H1 (cell line): ENCODE measurements at regions not wholly inside any gene's neighbourhood (a gene's known extent, or its start where the extent isn't known, plus 50 kb on each side); places are given as distances from the start of the nearest gene placed in this dataset.

ENCODE experiments used
- CTCF ChIA-PET: fragments of 300-600 bp; sonication (Branson Sonifier 250); formaldehyde crosslinking; loops from one replicate; lab custom pipeline; 2021; ENCODE audit not compliant: partially characterized antibody; lab: Charles Lee
- POLR2A ChIA-PET: fragments of 300-600 bp; sonication (Branson Sonifier 250); formaldehyde crosslinking; loops from one replicate; lab custom pipeline; 2021; ENCODE audit warnings: inconsistent platforms; ENCODE audit not compliant: partially characterized antibody; lab: Charles Lee
- DNase-seq, 2 experiments: peaks; one replicate each; pipeline versions ENCODE4 v3.0.0 to v3.0.0-alpha.2; 2010 to 2022; ENCODE audit warnings: low spot score in 2 of 2, low read depth in 1 of 2, mixed read lengths in 1 of 2
- FAIRE-seq: peaks from 2 replicates; lab custom pipeline; 2011; peaks lifted over from hg19 to GRCh38; lab: Jason Lieb, UNC
- H2AFZ ChIP-seq: 2 replicates; pipeline ENCODE4 v1.8.1; 2012; ENCODE audit warnings: low read length, inconsistent platforms
- H2AK5ac ChIP-seq: 2 replicates; pipeline ENCODE4 v1.6.1; 2013; ENCODE audit warnings: low read depth, low read length
- H2BK120ac ChIP-seq: replicated peaks from 2 replicates; pipeline ENCODE3; 2013; ENCODE audit warnings: low read depth, low read length, inconsistent platforms
- H2BK12ac ChIP-seq: 2 replicates; pipeline ENCODE4 v1.6.1; 2013; ENCODE audit warnings: low read depth, low read length
- H2BK15ac ChIP-seq: 2 replicates; pipeline ENCODE4 v1.6.1; 2013; ENCODE audit warnings: low read length
- H2BK20ac ChIP-seq: 2 replicates; pipeline ENCODE4 v1.6.1; 2013; ENCODE audit warnings: low read length
- H2BK5ac ChIP-seq: 2 replicates; pipeline ENCODE4 v1.6.1; 2013; ENCODE audit warnings: low read depth, low read length
- H3K14ac ChIP-seq: 2 replicates; pipeline ENCODE4 v1.6.1; 2013; ENCODE audit warnings: inconsistent platforms; ENCODE audit not compliant: insufficient read length
- H3K18ac ChIP-seq: 2 replicates; pipeline ENCODE4 v1.6.1; 2013; ENCODE audit warnings: low read length; ENCODE audit errors: extremely low read depth
- H3K23ac ChIP-seq: 2 replicates; pipeline ENCODE4 v1.6.1; 2013; ENCODE audit warnings: inconsistent platforms; ENCODE audit not compliant: insufficient read length
- H3K23me2 ChIP-seq: 2 replicates; pipeline ENCODE4 v1.6.1; 2013; ENCODE audit warnings: low read depth, low read length
- H3K27ac ChIP-seq: 2 replicates; pipeline ENCODE4 v1.6.1; 2011; ENCODE audit warnings: low read depth, low read length, inconsistent platforms
- H3K27me3 ChIP-seq, 4 experiments: replicated peaks in 1 of 4; 1 replicate in 1 of 4; 2 replicates in 3 of 4; pipeline versions ENCODE4 v1.6.1 to v1.8.1; 2011 to 2013; ENCODE audit warnings: low read length in 3 of 4, mild to moderate bottlenecking in 3 of 4, inconsistent platforms in 2 of 4, mixed read lengths in 2 of 4, moderate library complexity in 1 of 4; ENCODE audit not compliant: control insufficient read depth in 3 of 4, insufficient read depth in 3 of 4; ENCODE audit errors: extremely low read depth in 1 of 4
- H3K36me3 ChIP-seq, 4 experiments: 2 replicates each; pipeline versions ENCODE4 v1.6.1 to v1.8.1; 2011 to 2013; ENCODE audit warnings: mild to moderate bottlenecking in 4 of 4, low read length in 3 of 4, moderate library complexity in 2 of 4, control low read depth in 1 of 4, inconsistent platforms in 1 of 4; ENCODE audit not compliant: insufficient read depth in 4 of 4, control insufficient read depth in 2 of 4
- H3K4ac ChIP-seq: replicated peaks from 2 replicates; pipeline ENCODE3; 2013; ENCODE audit warnings: low read length, low read depth, mixed read lengths, inconsistent platforms; ENCODE audit not compliant: insufficient read length
- H3K4me1 ChIP-seq, 4 experiments: replicated peaks in 1 of 4; 1 replicate in 1 of 4; 2 replicates in 3 of 4; pipeline versions ENCODE4 v1.6.1 to v1.8.1; 2011 to 2013; ENCODE audit warnings: low read length in 3 of 4, inconsistent platforms in 2 of 4, mixed read lengths in 1 of 4; ENCODE audit not compliant: insufficient read depth in 4 of 4, control insufficient read depth in 3 of 4
- H3K4me2 ChIP-seq, 2 experiments: 2 replicates each; pipeline versions ENCODE4 v1.6.1 to v1.8.1; 2011 to 2013; ENCODE audit warnings: low read depth in 2 of 2, low read length in 2 of 2, control low read depth in 1 of 2, inconsistent platforms in 1 of 2, mild to moderate bottlenecking in 1 of 2; ENCODE audit not compliant: insufficient read depth in 1 of 2
- H3K4me3 ChIP-seq, 4 experiments: fragments of 200-600, 300-600 bp in 1 of 4; sonication (generic), shearing (Covaris generic), sonication (Bioruptor Twin) in 1 of 4; 2 replicates each; pipeline versions ENCODE4 v1.5.1 to v1.8.1; 2011 to 2016; ENCODE audit warnings: low read length in 4 of 4, low read depth in 3 of 4, control low read depth in 2 of 4, inconsistent platforms in 2 of 4, mild to moderate bottlenecking in 2 of 4, mixed read lengths in 1 of 4, moderate library complexity in 1 of 4; ENCODE audit not compliant: insufficient read depth in 2 of 4; ENCODE audit errors: extremely low read depth in 1 of 4
- H3K56ac ChIP-seq: replicated peaks from 2 replicates; pipeline ENCODE3; 2013; ENCODE audit warnings: low read depth, mild to moderate bottlenecking, mixed read lengths, low read length, inconsistent platforms; ENCODE audit not compliant: insufficient read length
- H3K79me1 ChIP-seq: 2 replicates; pipeline ENCODE4 v1.6.1; 2013; ENCODE audit warnings: low read depth, low read length, control low read depth
- H3K79me2 ChIP-seq, 2 experiments: 2 replicates each; pipeline versions ENCODE4 v1.6.1 to v1.8.1; 2012 to 2013; ENCODE audit warnings: low read length in 2 of 2, mild to moderate bottlenecking in 2 of 2, inconsistent platforms in 1 of 2; ENCODE audit not compliant: insufficient read depth in 2 of 2, control insufficient read depth in 1 of 2
- H3K9ac ChIP-seq, 4 experiments: replicated peaks in 1 of 4; 1 replicate in 1 of 4; 2 replicates in 3 of 4; pipeline versions ENCODE4 v1.6.1 to v1.8.1; 2011 to 2013; ENCODE audit warnings: low read depth in 3 of 4, low read length in 3 of 4, control low read depth in 2 of 4, mild to moderate bottlenecking in 2 of 4, moderate library complexity in 2 of 4, inconsistent platforms in 1 of 4; ENCODE audit errors: extremely low read depth in 1 of 4
- H3K9me3 ChIP-seq, 2 experiments: 2 replicates each; pipeline versions ENCODE4 v1.6.1 to v1.8.1; 2012 to 2013; ENCODE audit warnings: mild to moderate bottlenecking in 2 of 2, moderate library complexity in 2 of 2, control low read depth in 1 of 2, inconsistent platforms in 1 of 2, low read depth in 1 of 2, low read length in 1 of 2, mixed read lengths in 1 of 2; ENCODE audit not compliant: insufficient read depth in 2 of 2
- H4K20me1 ChIP-seq, 2 experiments: replicated peaks in 1 of 2; 2 replicates each; pipeline versions ENCODE3 to v1.8.1; 2011 to 2013; ENCODE audit warnings: inconsistent platforms in 2 of 2, low read length in 2 of 2, mild to moderate bottlenecking in 1 of 2; ENCODE audit not compliant: insufficient read depth in 2 of 2, control insufficient read depth in 1 of 2
- H4K5ac ChIP-seq: 2 replicates; pipeline ENCODE4 v1.6.1; 2013; ENCODE audit warnings: low read length, low read depth, mixed read lengths, inconsistent platforms; ENCODE audit not compliant: insufficient read length
- H4K8ac ChIP-seq: 2 replicates; pipeline ENCODE4 v1.8.0; 2013; ENCODE audit warnings: mild to moderate bottlenecking, moderate library complexity, low read length, inconsistent platforms; ENCODE audit not compliant: insufficient read depth; ENCODE audit errors: extremely low read depth
- H4K91ac ChIP-seq: replicated peaks from 2 replicates; pipeline ENCODE3; 2013; ENCODE audit warnings: low read length, mixed read lengths, inconsistent platforms; ENCODE audit not compliant: insufficient read length
- BCL11A ChIP-seq, 2 experiments: IDR thresholded peaks; one replicate each; pipeline ENCODE4 v1.6.1; 2011; ENCODE audit warnings: low read depth in 2 of 2, low read length in 2 of 2, mild to moderate bottlenecking in 2 of 2
- BRCA1 ChIP-seq: IDR thresholded peaks from 2 replicates; pipeline ENCODE4 v1.6.1; 2012; ENCODE audit warnings: low read depth, low read length, improper control_type of control experiment
- CTBP2 ChIP-seq: IDR thresholded peaks from 2 replicates; pipeline ENCODE4 v1.7.0; 2011; ENCODE audit warnings: borderline replicate concordance, mild to moderate bottlenecking, moderate library complexity, mixed read lengths, low read length; ENCODE audit not compliant: insufficient read depth, insufficient read length
- EP300 ChIP-seq, 2 experiments: IDR thresholded peaks; 1 replicate in 1 of 2; 2 replicates in 1 of 2; pipeline ENCODE4 v1.6.1; 2011 to 2012; ENCODE audit warnings: low read depth in 2 of 2, low read length in 2 of 2, mild to moderate bottlenecking in 2 of 2, borderline replicate concordance in 1 of 2, inconsistent platforms in 1 of 2, moderate library complexity in 1 of 2
- KDM4A ChIP-seq: IDR thresholded peaks from one replicate; pipeline ENCODE4 v1.7.1; 2012; ENCODE audit warnings: low read depth, mild to moderate bottlenecking, moderate library complexity, low read length, inconsistent platforms; ENCODE audit not compliant: severe bottlenecking
- SAP30 ChIP-seq: fragments of 300-600 bp; sonication (generic); IDR thresholded peaks from 2 replicates; pipeline ENCODE4 v1.7.1; 2012; ENCODE audit warnings: low read length, moderate library complexity, mild to moderate bottlenecking, inconsistent platforms; ENCODE audit not compliant: insufficient read depth, insufficient replicate concordance
- TAF1 ChIP-seq: IDR thresholded peaks from 2 replicates; pipeline ENCODE4 v1.6.1; 2011; ENCODE audit warnings: mild to moderate bottlenecking, low read depth, low read length
- YY1 ChIP-seq: IDR thresholded peaks from 2 replicates; pipeline ENCODE4 v1.6.1; 2011; ENCODE audit warnings: low read depth, mild to moderate bottlenecking, low read length
- WGBS, 2 experiments: shearing (Covaris generic) in 1 of 2; methylation state at CpG; one replicate each; pipeline versions ENCODE4 v1.1.6 to v1.1.7; 2013 to 2015; ENCODE audit warnings: low lambda C conversion rate in 2 of 2, mixed read lengths in 2 of 2, inconsistent platforms in 1 of 2, low coverage in 1 of 2, missing lambda C conversion rate in 1 of 2; ENCODE audit not compliant: insufficient replicate concordance in 2 of 2, insufficient coverage in 1 of 2, insufficient read length in 1 of 2; ENCODE audit errors: extremely low coverage in 1 of 2, missing lambda C conversion rate in 1 of 2; 5-methylcytosine and 5-hydroxymethylcytosine counted together
- TF ChIP-seq, protein P1 (sequence below): IDR thresholded peaks from 2 replicates; pipeline ENCODE4 v1.6.1; 2011; ENCODE audit warnings: low read depth, mild to moderate bottlenecking, low read length; ENCODE audit not compliant: insufficient read depth

DNA sequence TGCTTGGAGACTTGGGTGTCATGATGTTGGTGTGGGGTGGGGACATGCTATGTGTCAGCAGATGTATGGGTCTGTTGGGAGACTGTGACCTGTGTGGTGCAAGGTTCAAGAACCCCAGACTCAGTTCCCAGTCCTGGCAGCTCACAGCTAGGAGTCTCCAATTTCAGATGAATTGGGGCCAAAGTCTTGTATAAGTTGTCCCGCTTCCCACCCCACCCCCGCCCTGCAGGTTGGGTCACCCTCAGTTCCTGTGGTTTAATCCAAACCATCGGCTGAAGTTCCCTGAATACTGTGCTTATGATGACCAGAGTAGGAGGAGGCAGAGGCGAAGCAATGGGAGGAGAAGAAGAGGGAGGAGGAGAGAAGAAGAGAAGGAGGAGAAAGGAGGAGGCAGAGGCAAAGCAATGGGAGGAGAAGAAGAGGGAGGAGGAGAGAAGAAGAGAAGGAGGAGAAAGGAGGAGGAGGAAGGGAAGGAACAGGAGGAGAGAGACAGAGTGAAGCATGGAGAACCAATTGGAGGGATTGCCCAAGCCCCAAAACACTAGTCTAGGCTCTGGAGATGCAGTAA is 112.6 kb downstream of the EFNB1 start:
- Histone ChIP-seq H3K27me3 (no peaks in the 10 kb centered on the region), H2BK120ac (no peak overlapping the region), H4K8ac (no peak overlapping the region), H3K4me1 (0 out of 7 replicates have a peak, but pooled peaks cover 0 to 3% (median 2%) of the 10 kb centered on the region in 4 experiments), H3K9ac (no peak overlapping the region), H3K36me3 (no peaks in the 10 kb centered on the region), H2BK15ac (no peak overlapping the region), H4K5ac (no peak overlapping the region), H3K4me3 (no peak overlapping the region), H3K79me2 (no peaks in the 10 kb centered on the region), H3K56ac (no peak overlapping the region), H4K91ac (no peak overlapping the region), H3K18ac (no peak overlapping the region), H2BK5ac (no peak overlapping the region), H3K27ac (no peak overlapping the region), H3K23me2 (peaks cover 3% of the 10 kb centered on the region; the same call in 1 of the 2 replicates), H2BK20ac (peak overlapping the region; percentile 48; the same call in 1 of the 2 replicates), H3K23ac (no peak overlapping the region), H3K79me1 (no peaks in the 10 kb centered on the region), H3K14ac (no peak overlapping the region), H4K20me1 (no peaks in the 10 kb centered on the region), H3K4ac (no peak overlapping the region), H2BK12ac (no peak overlapping the region), H3K4me2 (no peak overlapping the region), H2AFZ (no peak overlapping the region), H3K9me3 (no peaks in the 10 kb centered on the region), H2AK5ac (0 out of 2 replicates have a peak overlapping the region, but pooled peaks have one; percentile 24)
- TF ChIP-seq KDM4A (no peak), BCL11A (IDR thresholded peaks at IDR 0.05; ENCODE audit: low read depth in 2 of 2, low read length in 2 of 2) (no peak), EP300 (IDR thresholded peaks at IDR 0.05; ENCODE audit: borderline replicate concordance in 1 of 2, low read depth in 2 of 2, low read length in 2 of 2) (no peak), BRCA1 (no peak), TAF1 (no peak), YY1 (no peak), SAP30 (no peak), CTBP2 (no peak)
- TF ChIP-seq, protein P1, sequence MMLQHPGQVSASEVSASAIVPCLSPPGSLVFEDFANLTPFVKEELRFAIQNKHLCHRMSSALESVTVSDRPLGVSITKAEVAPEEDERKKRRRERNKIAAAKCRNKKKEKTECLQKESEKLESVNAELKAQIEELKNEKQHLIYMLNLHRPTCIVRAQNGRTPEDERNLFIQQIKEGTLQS = no peak
- DNase-seq (no peak), FAIRE-seq (no peak)
- ChIA-PET CTCF (no interaction called here), POLR2A (no interaction called here)
- WGBS, 2 experiments = 100% methylated on average over 1 of the region's 4 CpGs; no CpG with 5 or more reads in 1 of the 2 experiments
